ENCODE measurements at regions not wholly inside any gene's neighbourhood (a gene's known extent, or its start where the extent isn't known, plus 50 kb on each side); places are given as distances from the start of the nearest gene placed in this dataset.

DNA sequence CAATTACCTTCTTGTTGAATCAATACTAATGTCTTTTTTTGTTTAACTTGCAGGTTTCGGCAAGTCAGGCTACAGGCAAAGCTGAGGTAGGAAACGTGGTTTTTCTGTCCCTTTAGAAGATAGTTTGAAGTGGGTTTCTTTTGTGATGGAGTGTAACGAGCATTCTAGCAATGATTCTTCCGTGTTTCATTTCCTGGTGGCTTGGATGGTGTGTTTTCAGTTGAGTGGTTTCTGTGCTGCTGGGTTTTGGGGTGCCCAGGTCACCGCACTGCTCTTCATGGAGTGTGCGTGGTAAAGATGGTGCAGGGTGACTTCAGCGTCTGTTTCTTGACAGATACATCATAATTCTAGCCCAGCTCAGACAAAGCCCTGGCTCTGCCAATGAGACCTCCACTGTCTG, 769.7 kb upstream of the EEF2KMT start:
- intact Hi-C loops (cut with DNase I), result no loop called here
- no peaks in the 10 kb centered on the region for H3K36me3 ChIP-seq
- no peak overlapping the region for H3K4me3 ChIP-seq
- no peak overlapping the region for H3K9ac ChIP-seq (ENCODE audit: low read depth in 2 of 2, low read length in 2 of 2)
- no peaks in the 10 kb centered on the region for H3K4me1 ChIP-seq
- no peak for DNase-seq
- no peak overlapping the region for H3K27ac ChIP-seq
- H3K9me3 ChIP-seq, result no peaks in the 10 kb centered on the region
- TF ChIP-seq, protein P1, sequence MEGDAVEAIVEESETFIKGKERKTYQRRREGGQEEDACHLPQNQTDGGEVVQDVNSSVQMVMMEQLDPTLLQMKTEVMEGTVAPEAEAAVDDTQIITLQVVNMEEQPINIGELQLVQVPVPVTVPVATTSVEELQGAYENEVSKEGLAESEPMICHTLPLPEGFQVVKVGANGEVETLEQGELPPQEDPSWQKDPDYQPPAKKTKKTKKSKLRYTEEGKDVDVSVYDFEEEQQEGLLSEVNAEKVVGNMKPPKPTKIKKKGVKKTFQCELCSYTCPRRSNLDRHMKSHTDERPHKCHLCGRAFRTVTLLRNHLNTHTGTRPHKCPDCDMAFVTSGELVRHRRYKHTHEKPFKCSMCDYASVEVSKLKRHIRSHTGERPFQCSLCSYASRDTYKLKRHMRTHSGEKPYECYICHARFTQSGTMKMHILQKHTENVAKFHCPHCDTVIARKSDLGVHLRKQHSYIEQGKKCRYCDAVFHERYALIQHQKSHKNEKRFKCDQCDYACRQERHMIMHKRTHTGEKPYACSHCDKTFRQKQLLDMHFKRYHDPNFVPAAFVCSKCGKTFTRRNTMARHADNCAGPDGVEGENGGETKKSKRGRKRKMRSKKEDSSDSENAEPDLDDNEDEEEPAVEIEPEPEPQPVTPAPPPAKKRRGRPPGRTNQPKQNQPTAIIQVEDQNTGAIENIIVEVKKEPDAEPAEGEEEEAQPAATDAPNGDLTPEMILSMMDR (IDR thresholded peaks at IDR 0.05), result no peak
- no peaks in the 10 kb centered on the region for H3K27me3 ChIP-seq

DNA sequence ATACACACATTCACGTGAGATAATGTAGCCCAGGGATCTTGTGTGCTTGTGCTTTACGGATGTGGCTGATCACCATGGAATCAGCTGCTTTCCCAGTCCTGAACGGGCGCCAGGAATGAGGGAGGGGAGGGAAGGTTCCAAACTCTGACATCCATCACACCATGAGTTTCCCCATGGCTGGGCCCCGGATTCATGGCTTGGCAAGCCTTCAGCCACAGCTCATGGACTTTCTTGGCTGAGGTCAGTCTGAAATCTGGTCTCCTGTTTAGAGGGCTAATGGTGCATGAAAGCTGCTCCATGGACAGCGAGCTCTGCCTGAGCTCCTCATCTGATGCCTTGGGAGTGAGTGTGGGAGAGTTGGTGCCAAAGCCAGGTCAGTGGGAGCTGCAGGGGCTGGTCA, 767.6 kb upstream of the EEF2KMT start:
- H3K27me3 ChIP-seq, result no peaks in the 10 kb centered on the region

DNA sequence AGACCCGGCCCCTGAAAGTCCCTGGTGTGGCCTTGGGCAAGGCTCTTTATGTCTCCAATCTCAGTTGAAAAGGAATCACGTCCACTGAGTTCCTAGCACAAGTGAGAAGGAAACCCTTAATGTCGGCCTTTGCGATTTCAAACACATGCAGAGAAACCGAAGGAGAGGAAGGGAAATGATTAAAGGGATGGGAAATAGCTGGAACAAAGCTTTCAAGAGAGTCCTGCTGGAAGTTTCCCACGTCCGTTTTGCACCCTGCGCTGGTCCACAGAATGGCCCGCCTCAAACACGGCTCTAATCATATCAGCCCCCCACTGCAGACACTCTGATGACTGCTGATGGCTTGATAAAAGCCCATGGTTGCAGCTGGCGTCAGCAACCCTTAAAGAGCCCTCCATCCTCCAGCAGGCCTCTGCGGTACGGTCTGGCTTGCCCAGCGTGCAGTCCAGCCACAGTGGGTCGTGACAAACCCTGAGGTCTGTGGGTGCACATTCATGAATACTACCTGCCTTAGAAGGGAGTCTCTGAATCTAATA, 765.5 kb upstream of the EEF2KMT start:
- Histone ChIP-seq H3K9me3 (no peaks in the 10 kb centered on the region), H3K36me3 (no peaks in the 10 kb centered on the region), H3K4me3 (no peak overlapping the region), H3K27ac (no peak overlapping the region), H3K9ac (ENCODE audit: low read depth in 2 of 2, low read length in 2 of 2) (no peak overlapping the region), H3K4me1 (no peaks in the 10 kb centered on the region), H3K27me3 (no peaks in the 10 kb centered on the region)
- TF ChIP-seq, protein P1 (IDR thresholded peaks at IDR 0.05), result no peak
- DNase-seq, result no peak
- intact Hi-C loops (cut with DNase I), result no loop called here

More for the DNA sequence above, 767.6 kb upstream of the EEF2KMT start:
- DNase-seq, result no peak
- TF ChIP-seq, protein P1 (IDR thresholded peaks at IDR 0.05), result no peak
- H3K9ac ChIP-seq (ENCODE audit: low read depth in 2 of 2, low read length in 2 of 2), result no peak overlapping the region
- no peak overlapping the region for H3K27ac ChIP-seq
- H3K36me3 ChIP-seq, result no peaks in the 10 kb centered on the region
- intact Hi-C loops (cut with DNase I), result no loop called here
- H3K4me3 ChIP-seq, result no peak overlapping the region
- no peaks in the 10 kb centered on the region for H3K9me3 ChIP-seq
- H3K4me1 ChIP-seq, result no peaks in the 10 kb centered on the region

DNA sequence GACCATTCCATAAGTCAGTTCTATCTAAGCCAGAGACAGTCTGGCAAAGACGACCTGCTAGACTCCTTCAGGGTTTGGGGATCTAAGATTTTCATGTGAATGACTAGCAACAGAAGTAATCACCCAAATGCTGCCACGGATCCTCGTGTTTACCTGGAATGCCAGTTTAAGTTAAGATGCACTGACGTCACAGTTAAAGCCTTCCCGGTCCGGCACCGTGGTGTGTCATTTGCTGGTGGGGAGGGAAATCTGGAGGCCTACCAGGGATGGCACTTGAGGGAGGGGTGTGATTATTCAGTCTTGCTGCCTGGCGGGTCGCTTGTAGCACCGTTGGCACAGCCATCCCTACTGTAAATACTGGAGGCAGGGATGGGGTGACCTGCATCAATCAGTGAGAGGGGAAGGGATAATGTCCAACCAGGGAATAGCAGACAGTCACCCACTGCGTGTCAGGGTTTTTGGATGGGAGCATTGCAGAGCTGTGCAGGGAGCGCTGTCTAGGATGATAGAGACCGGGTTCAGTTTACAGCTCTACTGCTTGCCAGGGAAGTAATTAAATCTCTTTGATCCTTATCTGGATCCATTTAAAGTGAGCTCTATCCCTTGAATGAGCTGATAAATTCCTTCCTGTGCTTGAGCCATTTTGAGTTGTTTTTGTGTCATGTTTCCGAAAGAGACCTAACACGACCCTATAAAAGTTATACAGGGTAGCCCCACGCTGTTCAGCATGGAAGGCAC, 764.7 kb upstream of the EEF2KMT start:
- Histone ChIP-seq H3K4me1 (no peaks in the 10 kb centered on the region), H3K4me3 (no peak overlapping the region), H3K36me3 (no peaks in the 10 kb centered on the region), H3K9ac (ENCODE audit: low read depth in 2 of 2, low read length in 2 of 2) (no peak overlapping the region), H3K9me3 (no peaks in the 10 kb centered on the region), H3K27ac (no peak overlapping the region), H3K27me3 (no peaks in the 10 kb centered on the region)
- intact Hi-C loops (cut with DNase I), result no loop called here
- TF ChIP-seq, protein P1 (IDR thresholded peaks at IDR 0.05), result no peak
- no peak for DNase-seq

DNA sequence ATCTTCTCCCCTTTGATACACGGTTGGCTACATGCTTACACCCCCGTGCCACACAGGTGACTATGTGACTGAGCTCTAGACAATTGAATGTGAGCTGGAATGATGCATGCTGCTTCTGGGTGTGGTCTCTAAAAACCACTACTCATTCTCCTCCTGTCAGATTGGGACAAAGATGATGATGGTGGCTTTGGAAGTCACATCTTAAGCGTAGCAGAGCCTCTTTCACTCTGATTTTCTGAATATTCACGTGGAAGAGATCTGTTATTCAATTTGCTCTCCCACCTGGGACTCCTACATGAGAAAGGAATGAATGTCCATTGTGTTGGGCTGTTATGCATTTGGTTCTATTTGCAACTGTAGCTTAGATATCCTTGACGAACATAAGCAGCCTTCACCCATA, 763.6 kb upstream of the EEF2KMT start:
- TF ChIP-seq, protein P1 (IDR thresholded peaks at IDR 0.05), result no peak
- Histone ChIP-seq H3K36me3 (no peaks in the 10 kb centered on the region), H3K27me3 (no peaks in the 10 kb centered on the region), H3K9me3 (no peaks in the 10 kb centered on the region), H3K9ac (ENCODE audit: low read depth in 2 of 2, low read length in 2 of 2) (no peak overlapping the region), H3K4me3 (no peak overlapping the region), H3K27ac (no peak overlapping the region), H3K4me1 (no peaks in the 10 kb centered on the region)
- intact Hi-C loops (cut with DNase I), result no loop called here
- DNase-seq, result no peak

All from colonic mucosa (tissue), 4 donors.